GM18907 (cell line): ENCODE measurements at regions not wholly inside any gene's neighbourhood (a gene's known extent, or its start where the extent isn't known, plus 50 kb on each side); places are given as distances from the start of the nearest gene placed in this dataset.

Source experiments
- ATAC-seq: cut with Tn5 transposase; IDR thresholded peaks from one replicate; pipeline ENCODE4 v1.9.1; 2021; ENCODE audit warnings: mild to moderate bottlenecking, moderate library complexity; ENCODE audit not compliant: unreplicated experiment

DNA sequence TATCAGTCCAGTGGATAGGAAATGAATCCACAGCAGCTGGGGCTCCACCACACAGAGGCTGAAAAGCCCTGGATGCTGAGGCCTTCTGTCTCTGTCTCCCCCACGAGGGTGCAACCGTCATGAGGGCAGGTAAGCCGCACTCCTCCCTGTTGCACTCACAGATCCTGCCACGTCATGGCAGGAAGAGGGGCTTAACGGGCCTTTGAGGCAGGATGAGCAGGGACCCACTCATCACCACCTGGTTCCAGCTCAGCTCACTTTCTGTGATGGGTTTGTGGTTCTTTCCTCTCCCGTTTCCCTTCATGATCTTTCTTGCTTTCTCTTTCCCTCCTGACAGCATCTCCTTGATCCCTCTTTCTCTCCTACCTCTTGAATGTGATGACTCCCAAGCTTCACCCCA is 575.2 kb downstream of the CCDC171 start:
- ATAC-seq = no peak

DNA sequence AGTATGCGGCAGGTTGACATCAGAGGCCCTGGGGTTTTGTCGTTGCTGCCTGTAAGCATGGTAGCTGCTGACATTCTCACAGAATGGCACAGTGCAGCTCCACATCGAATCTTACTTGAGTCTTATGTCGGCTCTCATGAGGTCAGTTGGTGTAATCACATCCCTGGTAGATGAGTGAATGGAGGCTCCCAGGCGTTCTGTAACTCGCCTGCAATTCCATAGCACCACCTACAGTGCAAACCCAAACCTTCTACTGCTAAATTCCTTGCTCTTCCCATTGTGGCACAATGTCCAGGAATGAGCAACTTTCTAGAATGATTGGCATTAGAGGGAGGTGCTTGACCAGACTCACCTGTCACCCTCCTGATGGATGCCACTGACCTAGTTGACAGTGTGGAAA is 578.4 kb downstream of the CCDC171 start:
- ATAC-seq = no peak

DNA sequence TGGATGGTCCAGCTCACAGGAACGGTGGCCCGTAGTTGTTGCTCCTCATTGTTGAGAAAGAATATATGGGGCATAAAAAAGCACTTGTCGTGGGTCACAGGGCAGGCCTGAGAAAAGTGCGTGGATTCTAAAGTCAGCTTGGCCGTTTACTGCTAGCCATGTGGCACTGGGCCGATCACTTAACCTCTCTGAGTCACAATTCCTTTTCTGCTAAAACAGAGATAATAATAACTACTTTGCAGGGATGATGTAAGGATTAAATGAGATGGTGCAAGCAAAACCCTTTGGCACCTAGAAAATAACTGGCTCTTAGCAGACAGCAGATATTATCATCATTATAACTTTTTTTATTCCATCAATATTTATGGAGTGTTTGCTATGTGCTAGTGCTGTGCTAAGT is 579.7 kb downstream of the CCDC171 start:
- no peak for ATAC-seq

DNA sequence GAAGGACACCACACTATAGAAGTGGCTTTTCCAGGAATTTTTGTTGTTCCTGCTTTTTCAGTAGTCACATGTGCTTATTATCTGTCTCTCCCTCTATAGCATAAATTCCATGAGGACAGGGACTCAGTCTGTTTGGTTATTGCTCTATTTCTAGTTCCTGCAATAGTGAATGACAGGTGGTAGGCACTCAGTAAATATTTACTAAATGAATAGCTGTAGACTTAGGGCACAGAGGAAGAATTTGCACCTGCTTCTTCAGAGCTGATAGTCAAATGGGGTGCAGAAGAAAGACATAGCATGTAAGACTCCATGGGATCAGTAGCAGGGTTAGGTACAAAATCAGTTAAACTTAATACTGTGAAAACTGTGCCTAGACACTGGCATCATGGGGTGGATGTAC is 580.2 kb downstream of the CCDC171 start:
- no peak for ATAC-seq

DNA sequence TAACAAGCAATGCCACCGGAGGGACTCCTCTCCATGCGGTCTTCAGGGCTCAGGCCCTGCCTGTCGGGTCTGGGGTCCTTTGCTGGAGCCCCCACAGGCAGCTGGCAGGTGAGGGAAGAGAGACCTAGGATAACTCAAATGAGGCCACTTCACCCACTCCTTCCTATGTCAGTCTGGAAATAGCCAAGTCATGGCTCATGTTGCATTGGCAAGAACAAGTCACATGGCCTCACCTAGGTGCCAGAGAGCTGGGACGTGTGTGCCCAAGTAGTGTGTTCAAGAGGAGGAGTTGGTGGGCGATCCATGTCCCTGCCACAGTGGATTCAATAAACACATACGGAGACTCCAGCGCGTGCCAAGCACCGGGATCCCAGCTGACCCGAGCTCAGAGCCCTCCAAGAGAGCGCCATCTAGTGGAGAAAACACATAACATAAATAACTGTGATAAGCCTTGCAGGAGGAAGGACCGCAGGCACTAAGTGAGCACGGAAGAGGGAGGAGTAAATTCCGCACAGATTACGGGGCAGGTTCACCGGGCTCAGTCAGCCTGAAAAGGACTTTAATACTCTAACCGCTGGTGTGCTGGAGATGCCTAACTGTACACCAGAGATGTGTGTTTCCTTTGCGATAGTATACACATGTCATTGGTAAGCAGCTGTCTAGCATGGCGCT is 580.8 kb downstream of the CCDC171 start:
- ATAC-seq = peak; percentile 86

DNA sequence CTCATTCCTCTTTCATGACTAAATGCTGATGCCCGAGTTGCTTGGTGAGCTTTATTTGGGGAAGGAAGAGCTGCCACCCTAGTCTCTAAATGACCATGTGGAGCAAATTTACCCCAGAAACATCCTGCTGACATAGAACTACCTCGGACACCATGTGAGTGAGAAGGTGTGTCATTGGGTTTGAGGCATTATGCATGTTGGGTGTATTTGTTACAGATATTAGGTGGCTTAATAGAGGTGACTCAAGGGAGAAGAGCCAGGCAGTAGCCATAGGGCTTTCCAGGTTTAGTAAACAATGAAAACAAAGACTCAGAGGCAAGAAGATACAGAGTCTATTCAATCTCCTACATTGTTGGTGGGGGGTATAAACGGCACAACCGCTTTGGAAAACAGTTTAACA is 581.5 kb downstream of the CCDC171 start:
- no peak for ATAC-seq

DNA sequence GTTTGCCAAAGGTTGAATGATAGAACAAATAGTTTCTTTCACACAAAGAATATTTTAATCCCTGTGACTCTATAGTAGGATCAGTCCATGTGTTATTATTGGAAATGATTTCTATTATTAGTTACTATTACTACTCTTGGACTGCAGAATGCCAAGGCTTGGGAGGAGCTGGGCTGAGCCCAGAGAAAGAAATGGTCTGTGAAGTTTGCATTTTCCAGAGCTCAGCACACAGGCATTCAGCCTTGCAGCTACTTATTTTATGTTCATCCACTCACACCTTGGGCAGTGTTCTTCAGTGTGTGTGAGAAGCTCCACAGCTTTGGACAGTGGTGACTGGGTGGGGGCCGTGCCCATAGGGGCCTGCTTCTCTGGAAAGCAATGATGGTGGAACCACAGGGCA is 583.1 kb downstream of the CCDC171 start:
- no peak for ATAC-seq

DNA sequence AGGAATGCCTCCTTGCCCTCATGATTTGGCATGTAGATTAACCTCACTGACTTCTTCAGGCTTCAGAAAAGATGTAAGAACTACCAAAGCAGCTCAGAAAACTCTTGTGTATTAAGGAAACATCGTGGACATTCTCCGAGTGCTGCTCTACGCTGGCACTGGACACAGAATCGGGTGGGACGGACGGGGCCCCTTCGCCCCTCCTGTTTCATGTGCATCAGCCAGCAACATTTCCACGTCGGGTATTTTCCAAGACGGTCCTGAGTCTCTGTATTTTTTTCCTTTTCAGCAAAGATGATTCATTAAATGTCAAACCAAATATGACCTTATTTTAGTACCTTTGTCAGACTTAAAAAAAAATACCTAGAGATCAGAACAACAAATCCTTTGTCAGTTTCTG is 583.6 kb downstream of the CCDC171 start:
- ATAC-seq = no peak

DNA sequence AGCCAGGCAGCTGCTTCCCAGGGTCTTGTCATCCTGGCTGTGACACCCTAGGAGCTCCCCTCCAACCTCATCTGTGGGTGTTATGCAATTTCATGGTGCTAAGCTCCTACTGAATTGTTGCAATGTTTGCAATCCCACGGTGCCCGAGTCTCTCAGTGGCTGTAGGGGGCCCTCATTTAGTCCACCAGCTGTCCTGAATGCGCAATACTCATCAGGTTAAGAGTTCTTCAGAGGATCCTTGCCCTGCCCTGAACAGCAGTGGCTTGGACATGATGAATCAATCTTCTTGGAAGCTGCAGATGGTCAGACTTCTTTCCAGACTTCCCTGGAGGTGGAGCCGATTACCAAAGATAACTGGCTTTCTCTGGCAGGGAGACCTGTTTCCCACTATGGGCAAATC is 584.1 kb downstream of the CCDC171 start:
- ATAC-seq = no peak

DNA sequence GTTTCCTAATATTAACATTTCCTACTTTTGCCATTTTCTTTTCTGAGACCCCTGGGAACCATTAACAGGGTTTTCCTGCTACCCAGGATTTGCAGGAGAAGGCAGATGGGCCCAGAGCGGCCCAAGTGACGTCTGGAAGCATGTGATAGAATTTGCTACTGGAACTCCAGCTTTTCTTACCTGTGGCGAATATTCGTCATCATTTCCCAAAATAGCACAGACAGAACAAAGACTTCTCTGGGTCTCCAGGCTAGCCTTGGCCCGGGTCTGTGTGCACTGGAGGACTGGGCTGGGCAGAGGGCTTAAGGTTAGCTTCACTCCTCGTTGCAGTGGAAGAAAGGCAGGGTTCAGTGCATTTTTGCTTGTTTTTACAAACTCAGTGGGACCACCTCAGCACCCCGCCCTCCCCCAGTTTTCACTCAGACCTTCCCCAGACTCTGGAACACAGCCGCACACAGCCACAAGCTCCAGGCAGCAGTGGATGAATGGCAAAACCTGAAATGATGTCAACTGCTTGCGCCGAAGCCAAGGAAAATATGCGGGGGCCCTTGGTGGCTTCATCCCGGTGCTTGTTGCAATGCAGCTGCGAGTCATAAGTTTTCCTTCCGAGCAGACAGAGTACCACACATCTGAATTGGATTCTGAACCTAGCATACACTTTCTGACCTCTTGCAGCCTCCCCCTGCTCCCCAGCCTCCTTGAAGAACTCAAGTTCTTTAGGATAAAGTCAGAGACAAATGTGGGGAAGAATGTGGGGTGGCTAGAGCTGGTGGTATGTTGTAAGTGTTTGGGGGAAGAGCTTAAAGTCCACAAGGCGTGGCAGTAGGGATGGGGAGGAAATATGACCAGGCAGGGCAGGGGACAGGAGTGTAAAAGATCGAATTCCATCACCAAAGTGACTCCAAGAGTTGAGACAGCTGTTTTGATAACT is 586.0 kb downstream of the CCDC171 start:
- no peak for ATAC-seq

DNA sequence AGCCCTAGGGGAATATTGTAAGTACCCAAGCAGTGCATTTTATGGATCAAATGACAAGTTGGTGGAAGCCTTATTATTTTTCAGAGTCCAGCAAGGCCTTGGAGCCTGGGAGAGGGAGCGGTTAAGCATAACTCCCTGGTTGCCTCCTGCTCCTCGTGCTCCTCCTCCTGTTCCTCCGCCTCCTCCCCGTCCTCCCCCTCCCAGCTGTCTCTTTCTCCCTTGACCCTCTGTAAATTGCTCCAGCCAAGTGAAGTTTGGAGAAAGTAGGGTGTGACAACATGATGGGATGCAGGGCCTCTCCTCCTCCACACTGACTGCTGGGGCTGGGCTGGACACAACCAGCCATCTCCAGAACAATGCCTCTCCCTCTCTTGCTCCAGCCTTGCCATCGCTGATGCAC is 586.9 kb downstream of the CCDC171 start:
- no peak for ATAC-seq

DNA sequence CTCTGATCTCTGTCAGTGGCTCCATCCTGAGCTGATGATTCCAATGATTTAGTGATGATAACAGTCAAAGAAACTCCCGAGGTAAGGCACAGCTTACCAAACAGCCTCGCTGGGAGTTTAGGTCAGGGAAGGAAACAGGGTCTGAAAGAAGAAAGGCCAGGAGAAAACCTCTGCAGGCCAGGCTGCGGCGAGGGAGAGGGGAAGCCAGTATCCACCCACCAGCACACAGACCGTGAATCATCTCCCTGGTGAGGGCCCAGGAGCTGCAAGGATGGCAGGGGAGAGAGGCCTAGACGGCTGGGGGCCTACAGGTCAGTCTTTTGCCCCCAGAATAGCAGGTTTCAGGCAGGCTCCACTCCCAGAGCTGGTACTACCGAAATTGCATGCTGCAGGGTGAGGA is 590.5 kb downstream of the CCDC171 start:
- no peak for ATAC-seq

DNA sequence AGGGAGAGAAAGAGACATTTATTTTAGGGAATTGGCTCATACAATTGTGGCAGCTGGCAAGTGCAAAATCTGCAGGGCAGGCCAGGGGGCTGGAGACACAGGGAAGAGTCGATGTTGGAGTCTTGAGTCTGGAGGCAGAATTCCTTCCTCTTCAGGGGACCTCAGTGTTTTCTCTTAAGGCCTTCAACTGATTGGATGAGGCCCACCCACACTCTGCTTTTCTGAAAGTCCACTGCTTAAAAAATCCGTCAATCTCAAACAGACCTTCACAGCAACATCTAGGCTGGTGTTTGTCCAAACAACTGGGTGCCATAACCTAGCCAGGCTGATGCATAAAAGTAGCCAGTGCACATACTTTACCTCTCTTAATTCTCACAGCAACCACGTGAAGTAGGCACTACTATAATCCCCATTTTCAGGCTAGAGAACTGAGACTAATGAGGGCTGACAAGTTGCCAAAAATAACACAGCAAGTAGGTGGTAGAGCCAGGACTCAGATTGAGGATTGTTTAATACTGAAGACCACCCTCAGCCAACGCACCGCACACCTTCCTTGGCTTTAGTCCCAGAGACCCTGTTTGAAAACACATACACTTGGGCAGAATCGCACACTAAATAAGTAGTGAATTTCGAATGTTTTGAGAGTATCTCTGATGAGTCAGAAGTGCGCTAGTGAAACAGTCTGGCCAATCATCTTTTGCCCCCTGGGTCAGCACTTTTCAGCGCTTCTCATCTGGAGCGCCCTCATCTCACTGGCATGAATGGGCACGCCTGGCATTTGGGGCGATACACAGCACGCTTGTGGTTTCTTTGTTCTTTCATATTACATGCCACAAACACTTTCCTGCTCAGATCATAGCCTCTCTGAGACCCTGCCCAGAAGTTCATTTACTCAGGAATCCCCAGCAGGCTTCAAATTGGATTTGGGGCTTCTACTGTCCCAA is 591.4 kb downstream of the CCDC171 start:
- no peak for ATAC-seq

DNA sequence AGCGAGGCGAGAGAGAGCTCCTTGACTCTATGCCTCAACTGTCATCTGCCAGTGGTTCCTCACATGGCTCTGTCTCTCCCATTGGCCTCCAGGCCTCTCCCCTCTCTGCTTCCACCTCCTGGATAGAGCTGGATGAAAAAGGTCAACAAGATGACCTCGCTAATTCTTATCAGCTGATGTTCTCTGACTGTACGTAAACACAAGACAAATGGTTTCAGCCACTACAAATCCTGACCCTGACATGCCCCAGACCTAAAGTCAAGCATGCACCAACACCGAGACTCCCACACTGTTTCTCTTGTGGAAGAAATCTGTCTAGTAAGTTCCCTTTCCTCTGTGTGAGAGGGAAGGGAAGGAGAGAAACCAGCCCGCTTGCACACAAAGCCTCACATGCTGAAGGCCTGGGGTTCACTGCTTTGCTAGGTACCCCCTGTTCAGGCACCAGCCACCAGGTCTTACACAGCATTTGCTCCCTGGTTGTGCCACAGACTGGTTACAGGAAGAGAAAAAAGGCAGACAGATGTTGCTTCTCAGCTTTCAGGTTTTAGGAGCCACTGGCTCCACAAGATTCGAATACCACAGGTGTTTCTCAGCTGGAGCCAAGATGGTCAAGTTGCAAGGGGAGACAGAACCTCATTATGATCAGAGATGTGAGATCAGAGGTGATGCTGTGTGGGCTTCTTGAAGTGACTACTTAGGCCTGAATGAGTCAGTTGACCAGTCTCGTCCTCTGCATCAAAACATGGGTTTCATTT is 592.5 kb downstream of the CCDC171 start:
- ATAC-seq = no peak

DNA sequence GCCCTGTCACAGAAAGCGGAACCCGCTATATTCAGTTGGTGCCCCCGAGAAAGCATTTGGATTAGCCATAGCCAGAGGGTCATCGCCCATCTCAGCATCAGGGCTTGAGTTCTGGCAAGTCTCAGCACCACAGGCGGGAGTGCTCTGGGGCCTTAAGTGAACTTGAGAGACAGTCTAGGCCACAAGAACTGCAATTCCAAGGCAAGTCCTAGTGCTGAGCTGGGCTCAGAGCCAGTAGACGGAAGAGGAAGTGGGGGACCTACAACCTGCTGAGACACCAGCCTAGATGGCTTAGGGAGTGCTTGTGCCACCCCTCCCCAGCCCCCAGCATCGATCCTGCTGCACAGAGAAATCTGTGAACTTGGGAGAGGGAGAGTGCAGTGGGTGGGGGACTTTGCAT is 594.9 kb downstream of the CCDC171 start:
- no peak for ATAC-seq

DNA sequence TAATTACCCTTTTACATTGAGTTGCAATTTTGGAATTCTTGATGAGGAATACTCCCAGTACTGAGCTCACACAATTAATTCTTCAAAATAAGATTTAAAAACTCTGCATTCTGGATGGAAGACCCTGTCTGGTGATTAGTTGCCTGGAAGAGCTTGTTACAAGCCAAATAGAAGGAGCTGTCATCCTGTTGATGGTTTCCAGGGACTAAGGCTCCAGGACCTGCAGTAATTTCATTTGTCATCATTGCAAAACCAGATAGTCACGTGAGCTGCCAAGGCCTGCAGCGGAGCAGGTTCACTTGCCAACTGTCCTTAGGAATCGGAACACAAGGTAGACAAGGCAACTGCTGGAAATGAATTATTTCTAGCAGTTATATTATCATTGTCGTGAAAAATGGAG is 597.7 kb downstream of the CCDC171 start:
- ATAC-seq = no peak

DNA sequence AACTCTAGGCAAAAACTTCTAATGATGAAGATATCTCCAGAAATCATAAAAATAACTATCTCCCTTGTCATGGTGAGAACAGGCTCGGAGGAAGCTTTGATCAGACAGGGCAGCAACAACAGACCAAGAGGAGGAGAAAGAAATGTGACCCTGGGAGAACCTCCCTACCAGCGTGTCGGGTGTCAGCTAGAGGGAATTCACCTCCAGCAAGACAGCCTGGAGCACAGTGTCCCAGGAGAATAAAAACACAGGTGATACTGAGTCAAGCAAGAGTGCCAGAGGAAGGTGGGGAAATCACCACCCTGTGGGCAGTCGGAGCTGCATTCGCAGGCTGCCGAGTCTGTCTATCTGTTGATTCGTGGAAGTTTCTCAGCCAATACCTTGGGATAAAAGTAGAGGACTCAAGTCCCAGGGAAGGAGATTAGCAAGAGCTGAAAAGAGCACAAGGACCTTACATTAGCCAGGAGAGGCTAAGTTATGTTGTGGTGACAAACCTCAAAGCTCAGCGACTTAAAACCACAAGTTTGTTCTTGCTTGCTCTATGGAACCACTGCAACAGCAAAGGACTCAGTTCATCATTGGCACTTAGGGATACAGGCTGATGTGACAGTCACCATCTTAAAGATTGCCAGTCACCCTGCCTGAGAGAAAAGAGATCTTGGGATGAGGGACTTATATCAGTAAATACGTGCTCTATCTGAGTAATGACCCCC is 598.3 kb downstream of the CCDC171 start:
- ATAC-seq = no peak

DNA sequence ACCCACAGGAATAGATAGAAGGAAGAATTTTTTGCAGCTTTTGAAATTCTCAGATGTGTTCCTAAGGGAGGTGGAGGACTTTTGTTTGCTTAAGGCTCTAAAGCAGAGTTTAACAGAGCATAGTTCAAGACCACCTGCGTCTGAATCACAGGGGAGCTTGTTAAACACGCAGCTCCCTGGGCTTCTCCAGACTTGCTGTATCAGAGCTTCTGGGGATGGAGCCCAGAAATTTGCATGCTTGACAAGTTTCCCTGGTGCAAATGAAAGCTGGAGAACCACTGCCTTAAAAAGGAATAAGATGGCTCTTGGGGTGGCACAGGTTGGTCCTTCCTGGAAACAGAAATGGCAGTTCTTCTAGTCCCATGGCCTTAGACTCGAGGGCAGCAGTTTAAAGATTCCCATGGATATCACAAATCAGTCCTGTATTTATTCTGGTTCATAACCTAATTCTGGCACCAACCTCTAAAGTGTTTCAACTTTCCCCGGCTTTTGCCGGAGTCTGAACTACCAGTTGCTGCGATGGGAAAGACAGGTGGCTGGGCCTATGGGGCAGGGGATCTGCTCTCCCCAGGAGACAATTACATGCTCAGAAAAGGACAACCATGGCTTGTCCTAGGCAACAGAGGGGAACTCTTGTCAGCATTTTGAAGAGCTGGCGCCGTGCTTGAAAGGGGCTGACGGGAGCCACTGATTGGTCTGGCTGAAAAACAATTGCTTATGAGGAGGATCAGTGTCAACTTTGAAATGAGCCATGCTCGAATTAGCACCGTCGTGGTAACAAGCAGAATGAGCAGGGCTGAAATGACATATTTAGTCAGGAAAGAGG is 599.6 kb downstream of the CCDC171 start:
- no peak for ATAC-seq

DNA sequence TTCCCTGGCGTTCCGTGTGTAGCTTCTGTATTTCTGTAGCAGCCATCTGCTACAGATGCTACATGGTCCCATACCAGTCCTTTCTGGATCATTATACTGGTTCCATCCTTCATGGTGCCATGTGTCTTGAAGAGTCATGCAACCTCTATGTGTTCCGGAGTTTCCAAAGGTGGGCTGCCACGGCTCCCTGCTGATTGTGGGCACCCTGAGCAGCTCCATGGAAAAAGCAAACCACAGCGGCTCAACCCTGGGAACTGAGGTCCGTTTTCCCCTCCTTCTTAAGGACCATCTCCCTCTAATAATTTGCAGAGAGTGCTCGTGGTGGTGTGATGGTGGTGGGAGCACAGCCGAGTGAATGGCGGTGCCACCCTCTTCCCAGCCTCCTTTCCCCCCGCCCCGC is 600.4 kb downstream of the CCDC171 start:
- no peak for ATAC-seq
